Breast epithelium (tissue), 4 donors: ENCODE measurements at regions not wholly inside any gene's neighbourhood (a gene's known extent, or its start where the extent isn't known, plus 50 kb on each side); places are given as distances from the start of the nearest gene placed in this dataset.

Experiments
- DNase-seq, 2 donors: peaks; one replicate each; pipeline ENCODE4 v3.0.0-alpha.2; 2019; ENCODE audit warnings: low spot score in 2 of 2
- H3K27ac ChIP-seq, 2 donors: fragments of 200-600 bp; sonication (generic) in 1 of 2; one replicate each; pipeline ENCODE4 v1.5.1; 2016 to 2019; ENCODE audit warnings: mild to moderate bottlenecking in 1 of 2
- H3K27me3 ChIP-seq, 2 donors: fragments of 200-600 bp; sonication (generic) in 1 of 2; one replicate each; pipeline versions ENCODE4 v1.5.1 to v1.6.0; 2017 to 2019; ENCODE audit warnings: control low read depth in 1 of 2, mild to moderate bottlenecking in 1 of 2
- H3K36me3 ChIP-seq: fragments of 200-600 bp; one replicate; pipeline ENCODE4 v1.5.1; 2019
- H3K4me1 ChIP-seq, 2 donors: fragments of 200-600 bp; sonication (generic); one replicate each; pipeline ENCODE4 v1.5.1; 2016 to 2019; ENCODE audit warnings: control low read depth in 1 of 2
- H3K4me3 ChIP-seq, 3 donors: fragments of 200-600 bp; sonication (generic); 1 replicate in 2 of 3; 2 replicates in 1 of 3; pipeline ENCODE4 v1.5.1; 2016 to 2019; ENCODE audit warnings: mild to moderate bottlenecking in 3 of 3, moderate library complexity in 2 of 3
- H3K9me3 ChIP-seq, 2 donors: fragments of 200-600 bp; sonication (generic) in 1 of 2; one replicate each; pipeline ENCODE4 v1.5.1; 2016 to 2019; ENCODE audit warnings: control low read depth in 1 of 2
- CTCF ChIP-seq, 3 donors: fragments of 450-650 bp; IDR thresholded peaks; one replicate each; pipeline ENCODE4 v1.5.1; 2016 to 2017; ENCODE audit warnings: antibody characterized with exemption in 3 of 3, mild to moderate bottlenecking in 3 of 3, moderate library complexity in 3 of 3
- POLR2A ChIP-seq: fragments of 450-650 bp; IDR thresholded peaks from one replicate; pipeline ENCODE4 v1.6.1; 2016; ENCODE audit warnings: antibody characterized with exemption, mild to moderate bottlenecking, moderate library complexity
- POLR2AphosphoS5 ChIP-seq, 3 donors: sonication (generic); formaldehyde crosslinking; IDR thresholded peaks; one replicate each; pipeline ENCODE4 v1.6.1; 2017; ENCODE audit warnings: antibody characterized with exemption in 3 of 3
- intact Hi-C: fragments of 100-400 bp; cut with DNase I; formaldehyde crosslinking; loops from one replicate; pipeline ENCODE4 v1.15.1; 2023; ENCODE audit warnings: low total_unique reads

DNA sequence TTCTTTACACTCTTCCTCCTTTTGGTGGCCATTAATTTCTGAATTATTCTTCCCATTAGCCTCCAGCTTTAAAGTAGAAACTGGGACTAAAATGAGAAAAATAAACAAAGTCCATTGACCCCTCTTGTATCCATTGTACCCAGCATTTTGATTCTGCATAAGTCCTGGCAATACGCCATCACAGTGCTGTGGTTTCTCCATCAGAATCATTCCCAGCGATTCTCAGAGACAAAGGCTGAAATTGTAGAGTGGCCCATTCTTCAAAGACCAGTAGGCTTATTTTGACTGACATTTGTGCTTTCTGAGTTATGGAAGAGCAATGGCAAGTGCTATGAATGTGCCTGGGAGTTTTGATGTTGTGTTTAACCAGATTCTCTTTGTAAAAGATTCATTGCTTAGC, 199.3 kb upstream of the GALNT5 start:
- Histone ChIP-seq H3K4me1 (no peaks in the 10 kb centered on the region), H3K9me3 (no peaks in the 10 kb centered on the region), H3K27me3 (no peaks in the 10 kb centered on the region), H3K4me3 (no peak overlapping the region), H3K36me3 (no peaks in the 10 kb centered on the region), H3K27ac (no peak overlapping the region)
- DNase-seq: no peak
- no peak for TF ChIP-seq CTCF (IDR thresholded peaks at IDR 0.05)
- no peak for TF ChIP-seq POLR2AphosphoS5 (IDR thresholded peaks at IDR 0.05)
- no peak for TF ChIP-seq POLR2A
- intact Hi-C loops: no loop called here

GRCh38 chr2:157059036-157059435, 198.5 kb upstream of the GALNT5 start:
- Histone ChIP-seq H3K4me1 (no peaks in the 10 kb centered on the region), H3K27ac (no peak overlapping the region), H3K4me3 (no peak overlapping the region), H3K9me3 (no peaks in the 10 kb centered on the region), H3K27me3 (no peaks in the 10 kb centered on the region), H3K36me3 (no peaks in the 10 kb centered on the region)
- intact Hi-C loops: no loop called here
- DNase-seq: no peak
- TF ChIP-seq CTCF (IDR thresholded peaks at IDR 0.05) (no peak), POLR2AphosphoS5 (IDR thresholded peaks at IDR 0.05) (no peak), POLR2A (no peak)

- no peaks in the 10 kb centered on the region for H3K4me1 ChIP-seq
- no peaks in the 10 kb centered on the region for H3K36me3 ChIP-seq
- H3K27ac ChIP-seq: no peak overlapping the region
- TF ChIP-seq POLR2A (no peak), POLR2AphosphoS5 (IDR thresholded peaks at IDR 0.05) (no peak), CTCF (IDR thresholded peaks at IDR 0.05) (no peak)
- no peaks in the 10 kb centered on the region for H3K27me3 ChIP-seq
- H3K4me3 ChIP-seq: no peak overlapping the region
- no peaks in the 10 kb centered on the region for H3K9me3 ChIP-seq
- intact Hi-C loops: no loop called here
- DNase-seq: no peak
Measured at GRCh38 chr2:157061799-157062198, 195.7 kb upstream of the GALNT5 start.

GRCh38 chr2:157067562-157067961, 189.9 kb upstream of the GALNT5 start:
- Histone ChIP-seq H3K4me1 (no peaks in the 10 kb centered on the region), H3K4me3 (no peak overlapping the region), H3K9me3 (no peaks in the 10 kb centered on the region), H3K27ac (no peak overlapping the region), H3K27me3 (no peaks in the 10 kb centered on the region), H3K36me3 (no peaks in the 10 kb centered on the region)
- DNase-seq: no peak
- intact Hi-C loops: no loop called here
- no peak for TF ChIP-seq POLR2AphosphoS5 (IDR thresholded peaks at IDR 0.05)
- no peak for TF ChIP-seq CTCF (IDR thresholded peaks at IDR 0.05)
- no peak for TF ChIP-seq POLR2A

DNA sequence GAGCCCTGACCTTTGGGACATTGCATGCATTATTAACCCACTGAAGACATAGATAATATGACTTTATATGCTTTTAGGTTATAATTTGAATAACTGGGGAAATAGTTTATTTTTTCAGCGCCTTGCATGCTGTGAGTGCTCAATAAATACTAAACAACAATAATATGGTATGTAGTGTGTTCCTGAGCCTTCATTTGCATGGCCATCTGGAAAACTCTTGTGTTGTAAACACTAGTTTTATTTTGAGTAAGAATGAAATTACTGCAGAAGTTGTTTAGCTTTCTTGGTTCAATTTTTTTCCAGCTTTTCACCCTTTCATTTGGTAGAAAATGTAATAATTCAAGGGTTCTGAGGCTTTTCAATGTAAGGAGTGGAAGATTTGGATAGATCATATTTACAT, 189.3 kb upstream of the GALNT5 start:
- Histone ChIP-seq H3K9me3 (no peaks in the 10 kb centered on the region), H3K36me3 (no peaks in the 10 kb centered on the region), H3K27ac (no peak overlapping the region), H3K4me3 (no peak overlapping the region), H3K27me3 (no peaks in the 10 kb centered on the region), H3K4me1 (no peaks in the 10 kb centered on the region)
- TF ChIP-seq POLR2AphosphoS5 (IDR thresholded peaks at IDR 0.05) (no peak), POLR2A (no peak), CTCF (IDR thresholded peaks at IDR 0.05) (no peak)
- DNase-seq: no peak
- intact Hi-C loops: no loop called here
